ENCODE measurements at regions not wholly inside any gene's neighbourhood (a gene's known extent, or its start where the extent isn't known, plus 50 kb on each side); places are given as distances from the start of the nearest gene placed in this dataset.

- H3K9me3 Mint-ChIP-seq (ENCODE audit: unreplicated experiment): no peaks in the 10 kb centered on the region
- no peak for TF ChIP-seq CTCF (IDR thresholded peaks at IDR 0.05; ENCODE audit: partially characterized antibody, unreplicated experiment)
- no peak overlapping the region for H3K27ac Mint-ChIP-seq (ENCODE audit: unreplicated experiment)
- H3K27me3 Mint-ChIP-seq (ENCODE audit: unreplicated experiment): no peaks in the 10 kb centered on the region
- DNase-seq: no peak
- no peaks in the 10 kb centered on the region for H3K36me3 Mint-ChIP-seq (ENCODE audit: unreplicated experiment)
- H3K4me1 Mint-ChIP-seq (ENCODE audit: low read depth, unreplicated experiment): no peaks in the 10 kb centered on the region
- H3K4me3 Mint-ChIP-seq (ENCODE audit: unreplicated experiment): no peak overlapping the region
Observed at GRCh38 chr5:100746730-100747129, 156.4 kb downstream of the ST8SIA4 start.

GRCh38 chr5:100749771-100750284 lies 153.3 kb downstream of the ST8SIA4 start:
- DNase-seq: no peak

GRCh38 chr5:100755435-100755834 lies 147.6 kb downstream of the ST8SIA4 start:
- Mint-ChIP-seq H3K9me3 (ENCODE audit: unreplicated experiment) (no peaks in the 10 kb centered on the region), H3K4me3 (ENCODE audit: unreplicated experiment) (no peak overlapping the region), H3K4me1 (ENCODE audit: low read depth, unreplicated experiment) (peaks cover 9% of the 10 kb centered on the region), H3K36me3 (ENCODE audit: unreplicated experiment) (no peaks in the 10 kb centered on the region), H3K27ac (ENCODE audit: unreplicated experiment) (no peak overlapping the region), H3K27me3 (ENCODE audit: unreplicated experiment) (no peaks in the 10 kb centered on the region)
- DNase-seq: no peak
- no peak for TF ChIP-seq CTCF (IDR thresholded peaks at IDR 0.05; ENCODE audit: partially characterized antibody, unreplicated experiment)

More at GRCh38 chr5:100749771-100750284, 153.3 kb downstream of the ST8SIA4 start:
- no peaks in the 10 kb centered on the region for H3K9me3 Mint-ChIP-seq (ENCODE audit: unreplicated experiment)
- H3K36me3 Mint-ChIP-seq (ENCODE audit: unreplicated experiment): no peaks in the 10 kb centered on the region
- H3K4me3 Mint-ChIP-seq (ENCODE audit: unreplicated experiment): no peak overlapping the region
- no peaks in the 10 kb centered on the region for H3K4me1 Mint-ChIP-seq (ENCODE audit: low read depth, unreplicated experiment)
- no peak for TF ChIP-seq CTCF (IDR thresholded peaks at IDR 0.05; ENCODE audit: partially characterized antibody, unreplicated experiment)
- H3K27ac Mint-ChIP-seq (ENCODE audit: unreplicated experiment): no peak overlapping the region
- no peaks in the 10 kb centered on the region for H3K27me3 Mint-ChIP-seq (ENCODE audit: unreplicated experiment)

Measured in glutamatergic neuron (in vitro differentiated cells).